Suprapubic skin (tissue), 3 donors: ENCODE measurements at regions not wholly inside any gene's neighbourhood (a gene's known extent, or its start where the extent isn't known, plus 50 kb on each side); places are given as distances from the start of the nearest gene placed in this dataset.
"Not testable (repeated sequence)": the region's sequence is repeated elsewhere in the genome, so short reads cannot be mapped to it uniquely, and the experiment has no call there.

Experiments
- POLR2AphosphoS5 ChIP-seq, 3 donors: sonication (generic); formaldehyde crosslinking; IDR thresholded peaks; one replicate each; pipeline ENCODE4 v1.6.1; 2017; ENCODE audit warnings: antibody characterized with exemption in 3 of 3
- TF ChIP-seq, protein P1 (sequence below), 2 donors: fragments of 200-600 bp in 1 of 2; fragments of 450-650 bp in 1 of 2; sonication (generic) in 1 of 2; IDR thresholded peaks; one replicate each; pipeline ENCODE4 v1.5.1; 2016 to 2019; ENCODE audit warnings: antibody characterized with exemption in 2 of 2, mild to moderate bottlenecking in 1 of 2, moderate library complexity in 1 of 2

- not testable (repeated sequence) for TF ChIP-seq POLR2AphosphoS5 (IDR thresholded peaks at IDR 0.05)
- TF ChIP-seq, protein P1, sequence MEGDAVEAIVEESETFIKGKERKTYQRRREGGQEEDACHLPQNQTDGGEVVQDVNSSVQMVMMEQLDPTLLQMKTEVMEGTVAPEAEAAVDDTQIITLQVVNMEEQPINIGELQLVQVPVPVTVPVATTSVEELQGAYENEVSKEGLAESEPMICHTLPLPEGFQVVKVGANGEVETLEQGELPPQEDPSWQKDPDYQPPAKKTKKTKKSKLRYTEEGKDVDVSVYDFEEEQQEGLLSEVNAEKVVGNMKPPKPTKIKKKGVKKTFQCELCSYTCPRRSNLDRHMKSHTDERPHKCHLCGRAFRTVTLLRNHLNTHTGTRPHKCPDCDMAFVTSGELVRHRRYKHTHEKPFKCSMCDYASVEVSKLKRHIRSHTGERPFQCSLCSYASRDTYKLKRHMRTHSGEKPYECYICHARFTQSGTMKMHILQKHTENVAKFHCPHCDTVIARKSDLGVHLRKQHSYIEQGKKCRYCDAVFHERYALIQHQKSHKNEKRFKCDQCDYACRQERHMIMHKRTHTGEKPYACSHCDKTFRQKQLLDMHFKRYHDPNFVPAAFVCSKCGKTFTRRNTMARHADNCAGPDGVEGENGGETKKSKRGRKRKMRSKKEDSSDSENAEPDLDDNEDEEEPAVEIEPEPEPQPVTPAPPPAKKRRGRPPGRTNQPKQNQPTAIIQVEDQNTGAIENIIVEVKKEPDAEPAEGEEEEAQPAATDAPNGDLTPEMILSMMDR (IDR thresholded peaks at IDR 0.05): not testable (repeated sequence)
Measured at GRCh38 chr9:42307449-42307848, 124.0 kb downstream of the SPATA31A6 start.
